OCI-LY3 (cell line): ENCODE measurements at regions not wholly inside any gene's neighbourhood (a gene's known extent, or its start where the extent isn't known, plus 50 kb on each side); places are given as distances from the start of the nearest gene placed in this dataset.

Source experiments
- CTCF ChIP-seq: fragments of 200-600, 300-600 bp; sonication (generic); IDR thresholded peaks from 2 replicates; pipeline ENCODE4 v1.5.1; 2014; ENCODE audit warnings: antibody characterized with exemption, low read length, low read depth
- EZH2phosphoT487 ChIP-seq: fragments of 200-600 bp; shearing (Covaris generic); IDR thresholded peaks from 2 replicates; pipeline ENCODE4 v1.6.1; 2018; ENCODE audit warnings: antibody characterized with exemption, mixed run types, low read depth

- TF ChIP-seq CTCF (no peak), EZH2phosphoT487 (no peak)
Measured at GRCh38 chr3:6771171-6771570, 89.7 kb upstream of the GRM7 start.
